ENCODE measurements at regions not wholly inside any gene's neighbourhood (a gene's known extent, or its start where the extent isn't known, plus 50 kb on each side); places are given as distances from the start of the nearest gene placed in this dataset.

GRCh38 chr5:38207343-38207742 is 51.0 kb upstream of the EGFLAM start:
- DNase-seq = no peak

- no peak for DNase-seq
Measured at GRCh38 chr5:38202741-38203140, 55.6 kb upstream of the EGFLAM start.

GRCh38 chr5:38200872-38201557 is 57.3 kb upstream of the EGFLAM start:
- DNase-seq = no peak

DNA sequence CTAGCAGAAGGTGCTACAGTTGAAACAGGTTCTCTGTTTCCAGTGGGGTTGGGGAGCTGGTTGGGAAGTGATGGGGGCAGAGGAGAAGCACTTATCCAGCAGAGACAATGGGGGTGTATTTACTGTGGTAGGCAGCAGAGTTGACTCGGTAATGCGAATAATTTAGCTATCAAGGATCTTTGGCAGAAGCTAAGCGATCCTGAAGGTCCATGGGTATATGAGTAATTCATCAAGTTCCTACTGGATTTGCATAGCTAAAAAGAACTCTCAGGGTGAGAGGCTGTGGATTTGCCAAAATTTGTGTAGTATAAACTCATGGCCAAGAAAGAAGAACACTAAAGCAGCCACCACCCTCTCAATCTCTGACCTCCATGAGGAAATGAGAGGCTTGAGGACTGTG is 61.2 kb upstream of the EGFLAM start:
- no peak for DNase-seq

DNA sequence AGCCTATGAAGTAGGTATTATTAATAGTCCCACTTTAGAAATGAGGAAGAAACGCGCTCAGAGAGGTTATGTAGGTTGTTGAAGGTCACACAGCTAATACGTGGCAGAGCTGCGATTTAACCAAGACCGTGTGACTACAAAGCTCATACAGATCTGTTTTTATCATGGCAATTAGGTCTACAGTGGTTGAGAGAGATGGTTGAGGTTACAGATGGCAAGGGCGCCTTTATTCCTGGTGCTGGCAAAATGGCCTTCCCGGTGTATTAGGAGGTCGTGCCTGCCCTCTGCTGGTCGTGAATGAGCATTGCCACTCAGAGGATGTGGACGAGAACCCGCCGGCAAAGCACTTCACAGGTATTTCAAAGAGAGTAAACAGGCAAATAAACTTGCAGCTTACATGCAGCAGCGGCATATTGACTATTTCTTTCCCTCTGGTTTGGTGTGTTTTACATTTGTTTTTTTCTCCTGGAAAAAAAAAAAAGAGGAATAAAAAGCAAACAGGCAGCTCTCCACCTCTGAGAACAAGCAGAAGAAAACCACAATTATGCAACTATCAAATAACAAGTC is 65.3 kb upstream of the EGFLAM start:
- DNase-seq = peak; percentile 79

DNA sequence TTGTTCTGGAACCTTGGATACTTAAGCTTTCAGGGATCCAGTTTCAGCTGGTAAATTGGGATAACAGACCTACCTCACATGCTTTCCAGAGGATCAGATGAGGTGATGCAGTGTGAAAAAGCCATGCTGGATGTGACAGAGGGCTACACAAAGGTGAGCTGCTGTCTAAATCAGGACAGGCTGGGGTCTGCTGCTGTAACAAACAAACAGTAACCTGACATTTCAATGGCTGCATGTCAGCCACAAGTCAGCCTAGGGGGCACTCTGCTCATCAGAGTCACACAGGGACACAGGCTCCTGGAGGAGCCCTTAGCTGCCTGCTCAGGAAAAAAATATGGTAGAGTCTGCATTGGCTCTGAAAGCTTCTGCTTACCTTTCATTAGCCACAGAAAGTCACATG is 66.7 kb upstream of the EGFLAM start:
- no peak for DNase-seq

DNA sequence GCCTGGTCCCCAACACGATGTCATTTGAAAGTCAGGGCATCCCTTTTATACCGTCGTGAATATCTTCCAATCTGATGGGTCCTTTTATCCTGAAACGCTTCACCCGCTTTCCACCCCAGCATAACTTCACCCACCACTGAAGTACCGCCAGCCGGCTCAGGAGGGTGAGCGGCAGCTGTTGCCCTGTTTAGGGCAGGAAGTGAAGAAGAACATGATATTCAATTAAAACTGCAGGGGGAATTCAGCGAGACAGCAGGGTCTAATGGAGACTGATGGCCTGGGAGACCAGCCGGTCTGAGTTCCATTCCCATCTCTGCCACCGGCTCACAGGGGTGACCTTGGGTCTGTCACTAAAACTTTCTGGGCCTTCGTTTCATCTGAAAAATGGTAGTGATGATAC is 68.2 kb upstream of the EGFLAM start:
- DNase-seq = no peak

DNA sequence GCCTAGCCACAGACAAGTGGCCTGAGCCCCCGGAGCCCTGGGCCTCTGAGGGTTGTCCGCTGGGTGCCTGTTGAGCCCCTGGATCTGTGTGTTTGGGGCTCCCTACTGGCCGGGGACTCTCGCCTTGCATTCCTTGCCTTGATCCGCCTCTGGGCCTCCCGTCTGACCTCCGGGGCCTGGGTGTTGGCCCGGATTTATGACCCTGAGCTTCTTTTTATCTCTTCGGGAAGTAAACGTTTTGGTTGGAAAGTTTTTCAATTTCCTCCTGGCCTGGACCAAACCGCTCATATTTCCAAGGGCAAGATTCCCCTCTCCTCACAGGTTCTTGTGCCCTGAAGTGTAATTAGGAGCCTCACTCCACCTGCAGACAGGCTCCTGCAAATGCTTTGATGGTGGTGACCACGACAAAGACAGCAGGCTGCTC is 69.3 kb upstream of the EGFLAM start:
- DNase-seq = no peak

DNA sequence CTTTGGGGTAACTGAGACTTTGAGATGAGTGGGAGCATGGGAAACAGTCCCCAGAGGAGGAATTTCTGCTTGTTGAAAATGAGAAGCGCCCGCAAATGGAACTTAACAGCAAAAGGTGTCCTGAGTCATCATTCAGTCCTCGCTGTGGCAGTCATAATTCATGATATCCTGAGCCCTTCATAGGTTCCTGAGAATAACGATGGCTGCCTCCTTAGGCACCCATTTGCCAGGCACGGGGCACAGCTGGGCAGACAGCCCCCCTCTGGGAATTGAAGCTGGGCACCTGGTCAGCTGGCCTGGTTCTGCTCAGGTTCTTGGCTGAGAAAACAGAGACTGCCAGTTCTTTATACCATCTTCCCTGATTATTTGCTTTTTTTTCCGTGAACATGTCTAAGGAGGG is 69.8 kb upstream of the EGFLAM start:
- no peak for DNase-seq

- DNase-seq = no peak
Measured at GRCh38 chr5:38187532-38187931, 70.8 kb upstream of the EGFLAM start.

DNA sequence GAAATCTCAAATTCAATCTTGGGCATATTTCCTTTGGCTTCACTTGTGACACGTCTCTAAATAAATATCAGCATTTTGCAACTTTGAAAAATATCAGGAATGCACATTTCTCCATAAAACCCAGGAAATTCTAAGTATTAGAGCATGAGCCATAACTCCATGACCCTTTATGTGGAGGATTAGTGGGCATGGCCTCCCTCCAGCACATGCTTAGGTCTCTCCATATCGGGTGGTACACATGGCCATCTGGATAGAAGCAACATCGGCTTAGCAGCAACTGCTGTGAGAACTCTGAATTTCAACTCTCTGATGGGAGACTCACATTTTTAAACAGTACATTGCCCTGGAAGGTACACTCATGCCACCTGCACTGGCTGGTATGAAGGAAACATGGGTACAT is 73.7 kb upstream of the EGFLAM start:
- DNase-seq = no peak

DNA sequence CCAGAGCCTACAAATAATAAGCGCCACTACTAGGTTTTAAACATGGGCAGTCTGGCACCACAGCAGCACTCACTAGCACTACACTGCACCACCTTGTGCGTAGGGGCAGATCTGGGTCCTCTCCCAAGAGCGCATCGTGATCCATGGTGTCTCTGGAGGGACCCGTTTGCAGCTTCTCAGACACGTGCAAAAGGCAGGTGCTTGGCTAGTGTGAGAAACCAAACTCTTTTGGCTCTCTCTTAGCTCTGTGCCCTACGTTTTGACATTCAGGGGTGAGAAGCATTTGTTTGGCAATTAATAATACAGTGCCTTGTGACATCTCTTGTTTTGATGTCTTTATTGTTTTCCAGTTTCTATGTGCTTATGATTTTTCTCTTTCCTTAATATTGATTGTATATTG is 75.4 kb upstream of the EGFLAM start:
- no peak for DNase-seq

GRCh38 chr5:38168029-38168428 is 90.3 kb upstream of the EGFLAM start:
- DNase-seq = no peak

- DNase-seq = no peak
Measured at GRCh38 chr5:38167562-38167996, 90.8 kb upstream of the EGFLAM start.

DNA sequence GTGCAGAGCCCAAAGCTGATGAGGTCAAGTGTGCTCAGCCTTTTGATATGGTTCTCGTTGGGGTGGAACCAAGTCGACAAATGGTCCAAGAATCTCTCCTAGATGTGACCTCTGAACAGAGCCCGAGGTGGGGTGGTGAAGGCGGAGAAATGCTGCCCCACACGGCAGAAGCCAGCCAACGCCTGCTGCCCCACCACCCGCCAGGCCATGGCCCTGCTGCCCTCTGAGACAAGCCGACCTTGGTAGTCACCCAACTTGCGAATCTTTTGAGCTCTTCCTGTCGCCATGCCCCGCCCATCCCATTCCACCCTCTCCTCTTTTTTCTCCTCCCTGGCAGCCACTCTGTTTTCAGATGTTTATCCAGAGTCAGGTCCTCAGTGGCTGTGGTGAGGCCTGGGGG is 91.5 kb upstream of the EGFLAM start:
- DNase-seq = no peak

DNA sequence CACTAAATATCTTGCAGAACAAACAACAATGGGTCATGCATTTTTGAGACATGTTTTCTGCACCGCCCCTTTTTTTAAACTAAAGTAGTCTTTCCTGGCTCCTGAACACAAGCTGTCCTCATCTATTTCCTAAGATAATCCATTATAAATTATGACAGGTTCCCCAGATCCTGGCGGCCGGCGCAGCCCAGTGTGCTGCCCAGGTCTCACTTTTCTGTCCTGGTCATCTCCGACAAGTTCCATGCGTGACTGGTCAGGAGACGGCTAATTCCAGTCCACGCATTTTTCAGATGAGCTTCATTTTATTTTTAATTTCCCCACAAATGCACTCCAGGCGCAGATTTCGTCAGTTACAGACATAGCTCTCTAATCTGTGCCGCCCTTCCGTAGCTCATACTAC is 92.9 kb upstream of the EGFLAM start:
- DNase-seq = no peak

DNA sequence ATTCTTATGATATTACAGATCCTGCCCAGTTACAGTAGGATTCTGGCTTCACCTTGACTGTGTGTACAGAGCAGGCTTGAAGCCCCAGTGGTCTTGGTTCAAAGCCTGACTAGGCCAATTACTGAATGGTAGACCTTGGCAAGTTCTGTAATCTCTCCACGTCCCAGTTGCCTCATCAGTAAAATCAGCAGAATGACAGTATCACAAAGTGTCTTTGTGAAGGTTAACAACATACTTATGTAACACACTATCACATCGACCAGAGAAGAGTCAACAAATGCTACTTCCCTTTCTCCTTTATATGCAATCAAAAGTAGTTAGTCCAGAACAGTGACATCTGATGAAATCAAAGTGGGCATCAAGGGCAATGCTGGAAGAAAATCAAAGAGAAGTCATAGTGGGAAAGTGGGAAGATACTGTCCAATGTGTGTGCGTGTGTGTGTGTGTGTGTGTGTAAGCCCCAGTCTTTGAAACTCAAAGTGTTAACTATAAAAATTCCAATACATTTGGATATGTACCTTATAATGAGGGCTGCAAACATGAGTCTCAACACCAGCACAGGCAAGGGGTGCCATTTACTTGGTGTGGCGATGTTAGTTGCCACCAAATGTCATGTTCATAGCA is 93.5 kb upstream of the EGFLAM start:
- no peak for DNase-seq

- DNase-seq = no peak
Measured at GRCh38 chr5:38163636-38164237, 94.6 kb upstream of the EGFLAM start.

DNA sequence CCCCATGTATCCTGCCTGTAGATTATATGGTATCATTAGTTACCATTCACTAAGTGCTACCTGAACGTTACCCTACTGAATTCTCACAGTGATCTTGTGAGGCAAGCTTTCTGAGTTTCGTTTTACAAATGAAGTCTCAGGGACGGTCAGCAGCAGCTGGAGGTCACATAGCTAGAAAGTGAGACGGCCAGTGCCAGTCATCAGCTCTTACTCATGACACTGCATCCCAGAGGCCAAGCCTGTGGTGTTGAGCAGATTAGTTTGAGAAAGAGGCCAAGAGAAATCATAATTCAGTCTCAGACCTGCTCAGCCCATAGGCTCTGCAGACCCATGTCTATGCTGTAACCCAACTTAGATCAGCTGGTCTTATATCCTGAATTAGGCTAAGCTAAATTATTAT is 95.7 kb upstream of the EGFLAM start:
- no peak for DNase-seq

DNA sequence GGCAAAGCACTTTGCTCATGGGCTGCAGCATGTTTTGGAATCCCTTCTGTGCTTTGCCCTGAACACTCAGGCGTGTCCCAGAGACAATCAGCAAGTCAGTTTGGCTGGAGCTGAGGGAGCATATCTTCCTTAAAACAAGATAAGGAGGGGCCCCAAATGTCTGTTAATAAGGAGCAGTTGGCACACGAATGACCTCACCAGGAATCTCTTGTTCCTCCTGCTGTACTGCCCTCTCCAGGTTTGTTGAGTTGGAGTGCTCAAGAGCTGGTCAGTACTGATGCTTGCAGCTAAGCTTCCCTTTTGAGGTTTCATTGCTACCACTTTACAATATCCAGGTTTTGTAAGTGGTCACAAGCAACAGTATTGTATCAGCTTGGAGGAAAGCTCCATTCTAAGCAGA is 101.3 kb upstream of the EGFLAM start:
- DNase-seq = no peak

DNA sequence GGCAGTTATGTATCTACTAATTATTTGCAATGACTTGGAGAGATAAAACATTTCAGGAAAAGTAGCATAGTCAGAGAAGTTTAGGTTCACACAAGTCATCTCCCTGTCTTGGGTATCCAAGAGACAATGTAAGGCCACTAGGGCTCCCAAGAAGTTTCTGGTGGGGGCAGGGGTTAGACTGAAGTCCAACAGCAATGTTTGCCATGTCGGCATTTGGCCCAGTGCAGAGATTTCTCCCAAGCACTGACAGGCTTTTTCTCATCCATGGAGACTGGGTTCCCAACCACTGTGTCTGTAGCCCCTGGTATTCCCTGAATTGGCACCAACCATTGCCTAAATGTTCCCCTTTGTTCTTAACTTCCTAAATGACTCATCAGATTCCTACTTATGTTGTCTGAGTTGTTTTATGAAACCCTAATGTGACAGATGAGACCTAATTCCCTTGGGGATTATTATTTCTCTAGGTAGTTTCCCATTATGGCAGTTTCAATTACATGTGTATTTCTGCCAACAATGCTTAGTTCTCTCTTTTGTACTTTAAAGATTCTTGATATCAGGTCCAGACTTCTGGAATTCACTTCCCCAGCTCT is 103.6 kb upstream of the EGFLAM start:
- DNase-seq = no peak

DNA sequence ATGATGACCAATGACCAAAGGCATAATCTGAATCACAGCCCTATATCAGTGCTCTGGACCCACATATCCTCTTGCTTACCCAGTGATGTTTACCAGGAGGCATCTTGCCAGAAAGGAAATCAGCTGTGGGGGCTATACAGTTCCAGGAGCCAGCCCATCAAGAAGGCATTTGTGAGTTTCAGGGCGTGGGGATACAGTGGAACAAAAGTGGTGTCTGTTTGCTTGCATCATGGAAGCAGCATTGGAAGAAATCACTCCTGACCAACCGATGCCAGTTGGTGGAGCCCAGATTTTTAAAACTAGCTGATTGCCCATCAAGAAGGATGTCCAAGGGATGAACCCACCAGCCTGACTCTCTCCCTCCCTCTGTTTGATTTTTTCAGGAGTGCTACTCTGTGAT is 106.5 kb upstream of the EGFLAM start:
- no peak for DNase-seq

DNA sequence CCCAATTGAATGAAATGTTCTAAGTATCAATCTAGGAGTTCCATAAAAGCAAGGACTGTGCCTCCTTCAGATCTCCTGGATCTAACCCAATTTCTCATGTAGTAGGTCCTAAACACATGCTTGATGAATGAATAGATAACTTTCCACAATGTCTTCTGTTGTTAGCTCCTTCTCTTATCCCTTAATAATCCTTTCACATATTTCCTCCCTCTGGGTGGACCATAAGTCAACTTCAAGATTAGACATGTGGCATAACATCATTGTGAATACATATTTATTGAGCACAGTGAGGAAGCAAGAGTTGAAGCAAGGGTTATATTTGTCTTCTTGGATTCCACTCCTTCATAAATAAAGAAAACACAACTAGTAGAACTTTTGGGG is 108.6 kb upstream of the EGFLAM start:
- no peak for DNase-seq

Measured in right forelimb (tissue), 1 donor.